H9 (cell line): ENCODE measurements at regions not wholly inside any gene's neighbourhood (a gene's known extent, or its start where the extent isn't known, plus 50 kb on each side); places are given as distances from the start of the nearest gene placed in this dataset.
A peak's percentile ranks its signal among the peaks of the same experiment; 100 is the strongest.

Experiments used
- DNase-seq: peaks from one replicate; pipeline ENCODE4 v3.0.0-alpha.2; 2017
- H2AFZ ChIP-seq: one replicate; pipeline ENCODE4 v1.6.1; 2013; ENCODE audit warnings: mild to moderate bottlenecking, low read length, control low read depth, moderate library complexity
- H2AK5ac ChIP-seq: 2 replicates; pipeline ENCODE4 v1.6.1; 2013; ENCODE audit warnings: low read length, control low read depth, mixed read lengths; ENCODE audit not compliant: insufficient read length
- H2BK120ac ChIP-seq: one replicate; pipeline ENCODE4 v1.6.1; 2013; ENCODE audit warnings: low read depth, mild to moderate bottlenecking, low read length, control low read depth, inconsistent platforms; ENCODE audit not compliant: poor library complexity, severe bottlenecking
- H2BK12ac ChIP-seq: 2 replicates; pipeline ENCODE4 v1.6.1; 2013; ENCODE audit warnings: low read length, control low read depth, mixed read lengths, low read depth; ENCODE audit not compliant: insufficient read length
- H2BK15ac ChIP-seq: 2 replicates; pipeline ENCODE4 v1.6.1; 2013; ENCODE audit warnings: low read depth, low read length, control low read depth
- H2BK20ac ChIP-seq: one replicate; pipeline ENCODE4 v1.6.1; 2013; ENCODE audit warnings: low read depth, mild to moderate bottlenecking, low read length, control low read depth, inconsistent platforms; ENCODE audit not compliant: poor library complexity, severe bottlenecking
- H2BK5ac ChIP-seq: 2 replicates; pipeline ENCODE4 v1.6.1; 2013; ENCODE audit warnings: low read length, control low read depth, mixed read lengths; ENCODE audit not compliant: insufficient read length
- H3K14ac ChIP-seq: 2 replicates; pipeline ENCODE4 v1.6.1; 2013; ENCODE audit warnings: low read length, control low read depth; ENCODE audit not compliant: insufficient read depth
- H3K18ac ChIP-seq: 2 replicates; pipeline ENCODE4 v1.6.1; 2013; ENCODE audit warnings: low read depth, mild to moderate bottlenecking, mixed read lengths, low read length, control low read depth; ENCODE audit not compliant: insufficient read length
- H3K23ac ChIP-seq: 2 replicates; pipeline ENCODE4 v1.6.1; 2013; ENCODE audit warnings: low read length, control low read depth, mixed read lengths, low read depth; ENCODE audit not compliant: insufficient read length
- H3K23me2 ChIP-seq: 2 replicates; pipeline ENCODE4 v1.6.1; 2013; ENCODE audit warnings: low read depth, mild to moderate bottlenecking, mixed read lengths, low read length, control low read depth; ENCODE audit not compliant: insufficient read length, poor library complexity, severe bottlenecking
- H3K27ac ChIP-seq: 2 replicates; pipeline ENCODE4 v1.5.1; 2013; ENCODE audit warnings: low read length, control low read depth, mixed read lengths, low read depth; ENCODE audit not compliant: insufficient read length
- H3K27me3 ChIP-seq: 2 replicates; pipeline ENCODE4 v1.6.1; 2013; ENCODE audit warnings: low read length, control low read depth, inconsistent platforms; ENCODE audit not compliant: insufficient read depth
- H3K4ac ChIP-seq: 2 replicates; pipeline ENCODE4 v1.6.1; 2013; ENCODE audit warnings: low read depth, mild to moderate bottlenecking, control low read depth, inconsistent platforms, low read length, moderate library complexity
- H3K4me1 ChIP-seq: 2 replicates; pipeline ENCODE4 v1.6.1; 2013; ENCODE audit warnings: low read length, control low read depth, inconsistent platforms; ENCODE audit not compliant: insufficient read depth
- H3K4me2 ChIP-seq: 2 replicates; pipeline ENCODE4 v1.6.1; 2013; ENCODE audit warnings: low read length, control low read depth, mixed read lengths; ENCODE audit not compliant: insufficient read length, insufficient read depth
- H3K56ac ChIP-seq: 2 replicates; pipeline ENCODE4 v1.6.1; 2013; ENCODE audit warnings: low read depth, mild to moderate bottlenecking, mixed read lengths, low read length, control low read depth; ENCODE audit not compliant: insufficient read length
- H3K79me1 ChIP-seq: 2 replicates; pipeline ENCODE4 v1.6.1; 2013; ENCODE audit warnings: low read depth, mild to moderate bottlenecking, moderate library complexity, low read length, control low read depth, inconsistent platforms; ENCODE audit not compliant: insufficient read depth, poor library complexity, severe bottlenecking
- H3K79me2 ChIP-seq: 2 replicates; pipeline ENCODE4 v1.6.1; 2013; ENCODE audit warnings: low read length, control low read depth, inconsistent platforms; ENCODE audit not compliant: insufficient read depth
- H3K9ac ChIP-seq: 2 replicates; pipeline ENCODE4 v1.6.1; 2013; ENCODE audit warnings: low read length, control low read depth, mixed read lengths; ENCODE audit not compliant: insufficient read length; ENCODE audit errors: extremely low read depth
- H3K9me3 ChIP-seq: one replicate; pipeline ENCODE4 v1.6.1; 2013; ENCODE audit warnings: low read depth, low read length, inconsistent platforms; ENCODE audit not compliant: control insufficient read depth
- H3T11ph ChIP-seq: one replicate; pipeline ENCODE4 v1.6.1; 2013; ENCODE audit warnings: mild to moderate bottlenecking, low read length, control low read depth, inconsistent platforms
- H4K20me1 ChIP-seq: one replicate; pipeline ENCODE4 v1.6.1; 2013; ENCODE audit not compliant: control insufficient read depth, insufficient read length, insufficient read depth
- H4K5ac ChIP-seq: 2 replicates; pipeline ENCODE4 v1.6.1; 2013; ENCODE audit warnings: low read depth, mild to moderate bottlenecking, mixed read lengths, low read length, control low read depth; ENCODE audit not compliant: insufficient read length
- H4K8ac ChIP-seq: replicated peaks from 2 replicates; pipeline ENCODE4 v1.6.1; 2013; ENCODE audit warnings: low read length, control low read depth, mixed read lengths, low read depth; ENCODE audit not compliant: insufficient read length
- H4K91ac ChIP-seq: 2 replicates; pipeline ENCODE4 v1.6.1; 2013; ENCODE audit warnings: low read depth, mild to moderate bottlenecking, moderate library complexity, mixed read lengths, low read length, control low read depth; ENCODE audit not compliant: insufficient read length
- H3K27ac Mint-ChIP-seq, 3 experiments: 2 replicates in 2 of 3; 3 replicates in 1 of 3; pipeline ENCODE4 v1.8.0; 2020 to 2021; ENCODE audit warnings: mixed read lengths in 3 of 3, mild to moderate bottlenecking in 1 of 3, moderate library complexity in 1 of 3
- H3K27me3 Mint-ChIP-seq: 2 replicates; pipeline ENCODE4 v1.8.0; 2021; ENCODE audit warnings: low read depth, mild to moderate bottlenecking, moderate library complexity, mixed read lengths
- H3K36me3 Mint-ChIP-seq, 3 experiments: 2 replicates in 2 of 3; 3 replicates in 1 of 3; pipeline ENCODE4 v1.8.0; 2020 to 2021; ENCODE audit warnings: low read depth in 3 of 3, mixed read lengths in 3 of 3; ENCODE audit not compliant: insufficient read depth in 1 of 3
- H3K4me1 Mint-ChIP-seq, 2 experiments: 2 replicates each; pipeline ENCODE4 v1.8.0; 2020; ENCODE audit warnings: mixed read lengths in 2 of 2
- H3K4me3 Mint-ChIP-seq, 2 experiments: 2 replicates in 1 of 2; 3 replicates in 1 of 2; pipeline ENCODE4 v1.8.0; 2020 to 2021; ENCODE audit warnings: mild to moderate bottlenecking in 2 of 2, mixed read lengths in 2 of 2, moderate library complexity in 1 of 2
- H3K9me3 Mint-ChIP-seq, 2 experiments: 2 replicates in 1 of 2; 3 replicates in 1 of 2; pipeline ENCODE4 v1.8.0; 2020; ENCODE audit warnings: mild to moderate bottlenecking in 2 of 2, mixed read lengths in 2 of 2, moderate library complexity in 1 of 2
- CTCF ChIP-seq: fragments of 200-600 bp; sonication (generic); conservative IDR thresholded peaks from 3 replicates; pipeline ENCODE4 v1.8.0; 2021; ENCODE audit warnings: antibody characterized with exemption, mild to moderate bottlenecking
- WGBS: extraction: QIAGEN DNeasy Blood & Tissue Kit; methylation state at CpG from one replicate; pipeline ENCODE4 v1.1.7; 2013; ENCODE audit warnings: missing lambda C conversion rate, low lambda C conversion rate, mixed read lengths; ENCODE audit not compliant: insufficient read length; ENCODE audit errors: extremely low coverage; 5-methylcytosine and 5-hydroxymethylcytosine counted together

GRCh38 chr9:93891050-93891449 is 64.1 kb downstream of the BARX1 start:
- WGBS = no CpG with 5 or more reads among the region's 6 CpGs
- TF ChIP-seq CTCF = no peak
- H3K27me3 ChIP-seq = no peaks in the 10 kb centered on the region
- no peak overlapping the region for H2BK20ac ChIP-seq
- H2AK5ac ChIP-seq = no peak overlapping the region
- H3K9ac ChIP-seq = no peak overlapping the region
- no peaks in the 10 kb centered on the region for H4K20me1 ChIP-seq
- no peak overlapping the region for H2BK12ac ChIP-seq
- peaks cover 4% of the 10 kb centered on the region for H3K9me3 ChIP-seq
- H3T11ph ChIP-seq = no peak overlapping the region
- H3K4me2 ChIP-seq = no peak overlapping the region
- H3K27me3 Mint-ChIP-seq = peaks cover 5% of the 10 kb centered on the region
- no peaks in the 10 kb centered on the region for H3K23me2 ChIP-seq
- no peak overlapping the region for H4K5ac ChIP-seq
- no peak overlapping the region for H4K91ac ChIP-seq
- no peak overlapping the region for H2BK5ac ChIP-seq
- no peak overlapping the region for H4K8ac ChIP-seq
- no peaks in the 10 kb centered on the region for H3K4me1 ChIP-seq
- H3K79me2 ChIP-seq = no peaks in the 10 kb centered on the region
- no peak overlapping the region for H2BK15ac ChIP-seq
- no peak overlapping the region for H2BK120ac ChIP-seq
- no peaks in the 10 kb centered on the region; a peak in 1 of 4 replicates for H3K4me1 Mint-ChIP-seq
- peak overlapping the region in 1 of 3 experiments; percentile 29; a peak in 1 of 7 replicates for H3K27ac Mint-ChIP-seq
- no peaks in the 10 kb centered on the region for H3K79me1 ChIP-seq
- peaks cover 3 to 8% (median 6%) of the 10 kb centered on the region in 3 experiments; a peak in 4 of 7 replicates for H3K36me3 Mint-ChIP-seq
- peaks cover 16 to 31% of the 10 kb centered on the region in 2 experiments for H3K9me3 Mint-ChIP-seq
- no peak overlapping the region for H3K23ac ChIP-seq
- no peak overlapping the region for H3K4ac ChIP-seq
- H2AFZ ChIP-seq = no peak overlapping the region
- no peak for DNase-seq
- no peak overlapping the region for H3K27ac ChIP-seq
- no peak overlapping the region for H3K14ac ChIP-seq
- no peak overlapping the region for H3K56ac ChIP-seq
- H3K18ac ChIP-seq = no peak overlapping the region
- H3K4me3 Mint-ChIP-seq = no peak overlapping the region
